Esophagus squamous epithelium (tissue), 4 donors: ENCODE measurements at regions not wholly inside any gene's neighbourhood (a gene's known extent, or its start where the extent isn't known, plus 50 kb on each side); places are given as distances from the start of the nearest gene placed in this dataset.

ENCODE experiments used
- POLR2A ChIP-seq, 4 donors: fragments of 450-650 bp; IDR thresholded peaks; one replicate each; pipeline ENCODE4 v1.6.1; 2017; ENCODE audit warnings: antibody characterized with exemption in 4 of 4, mild to moderate bottlenecking in 4 of 4, moderate library complexity in 3 of 4
- TF ChIP-seq, protein P1 (sequence below), 6 experiments: fragments of 450-650 bp in 4 of 6; fragments of 200-600 bp in 2 of 6; sonication (generic) in 2 of 6; IDR thresholded peaks; one replicate each; pipeline ENCODE4 v1.5.1; 2016 to 2019; ENCODE audit warnings: antibody characterized with exemption in 6 of 6, mild to moderate bottlenecking in 4 of 6, moderate library complexity in 4 of 6

DNA sequence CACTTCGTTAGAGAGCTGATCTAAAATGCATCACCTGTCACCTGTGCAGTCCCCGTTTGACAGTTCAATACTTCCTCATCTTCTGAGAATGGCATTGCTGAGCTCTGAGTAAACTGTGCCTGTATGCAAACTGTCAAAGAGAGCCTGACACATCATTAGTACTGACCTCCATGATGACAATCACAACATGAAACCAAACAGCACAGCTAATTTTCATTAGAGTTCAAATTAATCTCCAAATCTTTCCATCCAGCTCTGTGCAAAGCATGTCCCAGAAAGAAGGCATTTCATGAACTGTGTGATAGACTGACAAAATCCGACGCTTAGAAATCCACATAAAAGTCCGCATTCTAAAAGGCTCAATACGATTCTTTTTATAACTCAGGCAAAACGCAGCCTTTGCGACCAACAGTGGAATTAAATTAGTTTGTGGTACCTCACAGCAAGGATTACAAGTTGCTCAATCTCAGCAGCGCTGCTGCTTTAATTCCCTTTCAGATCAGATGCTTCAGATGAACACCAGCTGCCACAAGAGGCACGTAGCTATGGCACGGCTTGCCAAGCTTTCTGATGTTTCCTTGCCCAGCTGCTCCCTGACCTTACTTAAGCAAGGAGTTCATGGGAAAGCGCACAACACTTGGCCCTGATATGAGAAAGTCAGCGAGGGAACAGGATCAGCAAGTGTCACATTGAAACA lies 765.5 kb upstream of the PRMT6 start:
- TF ChIP-seq, protein P1, sequence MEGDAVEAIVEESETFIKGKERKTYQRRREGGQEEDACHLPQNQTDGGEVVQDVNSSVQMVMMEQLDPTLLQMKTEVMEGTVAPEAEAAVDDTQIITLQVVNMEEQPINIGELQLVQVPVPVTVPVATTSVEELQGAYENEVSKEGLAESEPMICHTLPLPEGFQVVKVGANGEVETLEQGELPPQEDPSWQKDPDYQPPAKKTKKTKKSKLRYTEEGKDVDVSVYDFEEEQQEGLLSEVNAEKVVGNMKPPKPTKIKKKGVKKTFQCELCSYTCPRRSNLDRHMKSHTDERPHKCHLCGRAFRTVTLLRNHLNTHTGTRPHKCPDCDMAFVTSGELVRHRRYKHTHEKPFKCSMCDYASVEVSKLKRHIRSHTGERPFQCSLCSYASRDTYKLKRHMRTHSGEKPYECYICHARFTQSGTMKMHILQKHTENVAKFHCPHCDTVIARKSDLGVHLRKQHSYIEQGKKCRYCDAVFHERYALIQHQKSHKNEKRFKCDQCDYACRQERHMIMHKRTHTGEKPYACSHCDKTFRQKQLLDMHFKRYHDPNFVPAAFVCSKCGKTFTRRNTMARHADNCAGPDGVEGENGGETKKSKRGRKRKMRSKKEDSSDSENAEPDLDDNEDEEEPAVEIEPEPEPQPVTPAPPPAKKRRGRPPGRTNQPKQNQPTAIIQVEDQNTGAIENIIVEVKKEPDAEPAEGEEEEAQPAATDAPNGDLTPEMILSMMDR (IDR thresholded peaks at IDR 0.05) = no peak
- no peak for TF ChIP-seq POLR2A (IDR thresholded peaks at IDR 0.05)
